Spinal cord (tissue), 9 donors: ENCODE measurements at regions not wholly inside any gene's neighbourhood (a gene's known extent, or its start where the extent isn't known, plus 50 kb on each side); places are given as distances from the start of the nearest gene placed in this dataset.

Experiments used
- DNase-seq, 6 donors: peaks; one replicate each; pipeline versions ENCODE4 v3.0.0 to v3.0.0-alpha.2; 2013 to 2015; ENCODE audit warnings: low spot score in 6 of 6, low read depth in 4 of 6
- H3K27ac ChIP-seq: one replicate; pipeline ENCODE4 v1.5.1; 2013; ENCODE audit warnings: low read depth, low read length, control low read depth
- H3K27me3 ChIP-seq: one replicate; pipeline ENCODE4 v1.6.1; 2013; ENCODE audit warnings: low read length; ENCODE audit not compliant: control insufficient read depth, insufficient read depth
- H3K36me3 ChIP-seq: one replicate; pipeline ENCODE4 v1.6.1; 2013; ENCODE audit warnings: low read length; ENCODE audit not compliant: control insufficient read depth, insufficient read depth
- H3K4me1 ChIP-seq: one replicate; pipeline ENCODE4 v1.6.1; 2013; ENCODE audit warnings: low read length; ENCODE audit not compliant: control insufficient read depth, insufficient read depth
- H3K4me3 ChIP-seq: one replicate; pipeline ENCODE4 v1.5.1; 2013; ENCODE audit warnings: low read depth, low read length, control low read depth
- H3K9me3 ChIP-seq: one replicate; pipeline ENCODE4 v1.6.1; 2013; ENCODE audit warnings: low read length; ENCODE audit not compliant: control insufficient read depth, insufficient read depth
- WGBS: methylation state at CpG from one replicate; pipeline ENCODE4 v1.1.5; 2013; ENCODE audit warnings: missing lambda C conversion rate; ENCODE audit not compliant: insufficient coverage; 5-methylcytosine and 5-hydroxymethylcytosine counted together
- donor health status: healthy.

GRCh38 chr1:58305622-58306021, 240.9 kb downstream of the OMA1 start:
- Histone ChIP-seq H3K36me3 (no peaks in the 10 kb centered on the region), H3K4me1 (no peaks in the 10 kb centered on the region), H3K4me3 (no peak overlapping the region), H3K27me3 (no peaks in the 10 kb centered on the region), H3K27ac (no peak overlapping the region), H3K9me3 (no peaks in the 10 kb centered on the region)
- WGBS, result 100% methylated on average over 1 of the region's 1 CpG
- DNase-seq, result no peak

GRCh38 chr1:58304346-58304975, 242.1 kb downstream of the OMA1 start:
- WGBS, result 100% methylated on average over 1 of the region's 5 CpGs

GRCh38 chr1:58303841-58304240, 242.7 kb downstream of the OMA1 start:
- no peak for DNase-seq
- no peaks in the 10 kb centered on the region for H3K27me3 ChIP-seq
- 36% methylated on average over 3 of the region's 3 CpGs for WGBS
- H3K9me3 ChIP-seq, result no peaks in the 10 kb centered on the region
- H3K4me1 ChIP-seq, result no peaks in the 10 kb centered on the region
- H3K4me3 ChIP-seq, result no peak overlapping the region
- no peak overlapping the region for H3K27ac ChIP-seq
- no peaks in the 10 kb centered on the region for H3K36me3 ChIP-seq

More at GRCh38 chr1:58304346-58304975, 242.1 kb downstream of the OMA1 start:
- Histone ChIP-seq H3K9me3 (no peaks in the 10 kb centered on the region), H3K4me3 (no peak overlapping the region), H3K36me3 (no peaks in the 10 kb centered on the region), H3K27me3 (no peaks in the 10 kb centered on the region), H3K27ac (no peak overlapping the region), H3K4me1 (no peaks in the 10 kb centered on the region)
- DNase-seq, result peak in 2 of 6 donors; percentile 45 to 76

GRCh38 chr1:58293388-58293787, 253.1 kb downstream of the OMA1 start:
- Histone ChIP-seq H3K36me3 (no peaks in the 10 kb centered on the region), H3K4me3 (no peak overlapping the region), H3K27me3 (no peaks in the 10 kb centered on the region), H3K9me3 (no peaks in the 10 kb centered on the region), H3K4me1 (no peaks in the 10 kb centered on the region), H3K27ac (no peak overlapping the region)
- DNase-seq, result peak in 1 of 6 donors; percentile 20
- WGBS, result no CpG with 5 or more reads among the region's 1 CpG

GRCh38 chr1:58290685-58291372, 255.7 kb downstream of the OMA1 start:
- no peak overlapping the region for H3K4me3 ChIP-seq
- H3K9me3 ChIP-seq, result no peaks in the 10 kb centered on the region
- peak in 5 of 6 donors; percentile 10 to 67 (median 39) for DNase-seq
- no peak overlapping the region for H3K27ac ChIP-seq
- no peaks in the 10 kb centered on the region for H3K4me1 ChIP-seq
- H3K27me3 ChIP-seq, result no peaks in the 10 kb centered on the region
- 44% methylated on average over 3 of the region's 6 CpGs for WGBS
- H3K36me3 ChIP-seq, result no peaks in the 10 kb centered on the region

GRCh38 chr1:58288624-58289142, 257.8 kb downstream of the OMA1 start:
- Histone ChIP-seq H3K36me3 (no peaks in the 10 kb centered on the region), H3K9me3 (no peaks in the 10 kb centered on the region), H3K27me3 (no peaks in the 10 kb centered on the region), H3K4me3 (no peak overlapping the region), H3K4me1 (no peaks in the 10 kb centered on the region), H3K27ac (no peak overlapping the region)
- no peak for DNase-seq
- no CpG with 5 or more reads among the region's 2 CpGs for WGBS

GRCh38 chr1:58287894-58288623, 258.5 kb downstream of the OMA1 start:
- H3K36me3 ChIP-seq, result no peaks in the 10 kb centered on the region
- H3K27ac ChIP-seq, result no peak overlapping the region
- no peak overlapping the region for H3K4me3 ChIP-seq
- H3K27me3 ChIP-seq, result no peaks in the 10 kb centered on the region
- no CpG with 5 or more reads among the region's 2 CpGs for WGBS
- DNase-seq, result no peak
- no peaks in the 10 kb centered on the region for H3K4me1 ChIP-seq
- no peaks in the 10 kb centered on the region for H3K9me3 ChIP-seq

GRCh38 chr1:58284225-58284510, 262.4 kb downstream of the OMA1 start:
- peak in 1 of 6 donors; percentile 91 for DNase-seq
- Histone ChIP-seq H3K27me3 (no peaks in the 10 kb centered on the region), H3K36me3 (no peaks in the 10 kb centered on the region), H3K4me1 (no peaks in the 10 kb centered on the region), H3K27ac (no peak overlapping the region), H3K4me3 (no peak overlapping the region), H3K9me3 (no peaks in the 10 kb centered on the region)

GRCh38 chr1:58283388-58284224, 262.9 kb downstream of the OMA1 start:
- Histone ChIP-seq H3K36me3 (no peaks in the 10 kb centered on the region), H3K27ac (no peak overlapping the region), H3K4me3 (no peak overlapping the region), H3K4me1 (no peaks in the 10 kb centered on the region), H3K27me3 (no peaks in the 10 kb centered on the region), H3K9me3 (no peaks in the 10 kb centered on the region)
- DNase-seq, result no peak
- 80% methylated on average over 1 of the region's 6 CpGs for WGBS
